IPS-18a (cell line): ENCODE measurements at regions not wholly inside any gene's neighbourhood (a gene's known extent, or its start where the extent isn't known, plus 50 kb on each side); places are given as distances from the start of the nearest gene placed in this dataset.
"Not testable (repeated sequence)": the region's sequence is repeated elsewhere in the genome, so short reads cannot be mapped to it uniquely, and the experiment has no call there.

ENCODE experiments used
- H3K27ac ChIP-seq: one replicate; pipeline ENCODE4 v1.5.1; 2013; ENCODE audit warnings: low read length
- H3K27me3 ChIP-seq: one replicate; pipeline ENCODE4 v1.6.1; 2013; ENCODE audit warnings: mild to moderate bottlenecking, low read length; ENCODE audit not compliant: control insufficient read depth, insufficient read depth
- H3K36me3 ChIP-seq: one replicate; pipeline ENCODE4 v1.6.1; 2013; ENCODE audit warnings: low read depth, low read length; ENCODE audit not compliant: control insufficient read depth
- H3K4me1 ChIP-seq: one replicate; pipeline ENCODE4 v1.6.1; 2013; ENCODE audit warnings: low read depth, low read length; ENCODE audit not compliant: control insufficient read depth
- H3K4me3 ChIP-seq: one replicate; pipeline ENCODE4 v1.5.1; 2013; ENCODE audit warnings: low read length
- H3K9ac ChIP-seq: one replicate; pipeline ENCODE4 v1.6.1; 2013; ENCODE audit warnings: mild to moderate bottlenecking, low read length, moderate library complexity
- H3K9me3 ChIP-seq: one replicate; pipeline ENCODE4 v1.6.1; 2013; ENCODE audit warnings: low read depth, low read length; ENCODE audit not compliant: control insufficient read depth

DNA sequence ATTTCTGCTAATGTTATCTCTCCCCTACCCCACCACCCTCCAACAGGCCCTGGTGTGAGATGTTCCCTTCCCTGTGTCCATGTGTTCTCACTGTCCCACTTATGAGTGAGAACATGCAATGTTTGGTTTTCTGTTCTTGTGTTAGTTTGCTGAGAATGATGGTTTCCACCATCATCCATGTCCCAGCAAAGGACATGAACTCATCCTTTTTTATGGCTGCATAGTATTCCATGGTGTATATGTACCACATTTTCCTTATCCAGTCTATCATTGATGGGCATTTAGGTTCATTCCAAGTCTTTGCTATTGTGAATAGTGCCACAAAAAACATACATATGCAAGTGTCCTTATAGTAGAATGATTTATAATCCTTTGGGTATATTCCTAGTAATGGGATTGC is 104.5 kb downstream of the ZNF33B start:
- H3K36me3 ChIP-seq, H3K27ac ChIP-seq, H3K4me3 ChIP-seq, H3K27me3 ChIP-seq, H3K9ac ChIP-seq, H3K4me1 ChIP-seq: not testable (repeated sequence)
- H3K9me3 ChIP-seq: peaks cover 21% of the 10 kb centered on the region

DNA sequence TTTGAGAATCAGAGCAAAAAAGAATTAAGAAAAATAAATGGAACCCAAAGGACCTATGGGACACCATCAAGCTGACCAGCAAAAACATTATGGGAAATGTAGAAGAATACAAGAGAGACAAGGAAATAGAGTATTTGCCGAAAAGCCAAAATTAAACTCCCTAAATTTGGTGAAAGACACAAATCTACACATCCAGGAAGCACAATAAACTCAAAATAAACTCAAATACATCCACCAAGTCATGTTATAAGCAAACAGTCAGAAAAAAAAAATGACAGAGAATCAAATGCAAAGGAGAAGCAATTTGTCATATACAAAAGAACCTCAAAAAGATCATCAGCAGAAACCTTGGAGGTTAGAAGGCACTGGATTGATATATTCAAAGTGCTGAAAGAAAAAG is 105.4 kb downstream of the ZNF33B start:
- Histone ChIP-seq H3K4me3 (no peak overlapping the region), H3K9me3 (peaks cover 20% of the 10 kb centered on the region), H3K4me1 (no peaks in the 10 kb centered on the region), H3K36me3 (no peaks in the 10 kb centered on the region), H3K27me3 (no peaks in the 10 kb centered on the region), H3K9ac (no peak overlapping the region), H3K27ac (no peak overlapping the region)

DNA sequence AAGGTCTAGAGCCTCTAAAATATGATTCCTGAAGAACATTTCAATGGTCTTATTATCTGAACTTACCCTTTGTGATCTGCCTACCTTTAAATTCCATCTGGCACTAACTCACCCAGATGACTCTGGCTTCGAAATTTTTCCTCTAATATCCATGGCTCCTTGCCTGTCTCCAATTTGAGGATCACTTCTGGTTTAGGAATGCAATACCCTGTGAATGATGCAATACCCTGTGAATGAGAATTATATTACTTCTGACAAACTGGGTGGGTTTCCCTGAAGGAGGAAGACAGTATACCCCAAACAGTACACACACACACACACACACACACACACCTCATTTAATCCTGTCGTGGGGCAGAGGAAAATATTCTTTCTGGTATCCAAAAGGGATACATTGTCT is 115.3 kb downstream of the ZNF33B start:
- peaks cover 19% of the 10 kb centered on the region for H3K36me3 ChIP-seq

DNA sequence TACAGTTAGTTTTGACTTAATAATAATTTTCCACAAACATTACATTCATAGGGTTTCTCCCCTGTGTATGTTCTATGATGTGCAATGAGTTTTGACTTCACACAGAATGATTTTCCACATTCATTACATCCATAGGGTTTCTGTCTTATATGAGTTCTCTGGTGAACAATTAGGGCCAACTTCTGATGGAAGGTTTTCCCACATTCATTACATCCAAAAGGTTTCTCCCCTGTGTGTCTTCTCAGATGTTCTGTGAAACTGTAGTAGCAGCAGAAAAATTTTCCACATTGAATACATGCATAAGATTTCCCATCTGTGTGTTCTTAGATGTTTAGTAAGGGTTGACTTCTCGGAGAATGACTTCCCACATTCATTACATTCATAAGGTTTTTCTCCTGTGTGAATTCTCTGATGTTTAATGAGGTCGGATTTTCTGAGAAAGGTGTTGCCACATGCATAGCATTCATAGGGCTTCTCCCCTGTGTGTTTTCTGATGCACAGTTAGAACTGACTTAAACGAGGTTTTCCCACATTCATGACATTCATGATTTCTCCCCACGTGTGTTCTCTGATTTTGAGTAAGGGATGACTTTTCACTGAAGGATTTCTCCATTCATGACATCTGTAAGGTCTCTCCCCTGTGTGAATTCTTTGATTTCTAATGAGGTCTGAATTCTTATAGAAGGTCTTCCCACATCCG is 118.5 kb downstream of the ZNF33B start:
- peaks cover 19% of the 10 kb centered on the region for H3K36me3 ChIP-seq
- no peak overlapping the region for H3K27ac ChIP-seq
- H3K4me3 ChIP-seq: no peak overlapping the region
- H3K4me1 ChIP-seq: no peaks in the 10 kb centered on the region
- peaks cover 87% of the 10 kb centered on the region for H3K9me3 ChIP-seq
- H3K27me3 ChIP-seq: no peaks in the 10 kb centered on the region
- H3K9ac ChIP-seq: no peak overlapping the region

More for the DNA sequence above, 115.3 kb downstream of the ZNF33B start:
- H3K4me1 ChIP-seq: no peaks in the 10 kb centered on the region
- H3K27ac ChIP-seq: no peak overlapping the region
- H3K27me3 ChIP-seq: no peaks in the 10 kb centered on the region
- H3K4me3 ChIP-seq: no peak overlapping the region
- peaks cover 62% of the 10 kb centered on the region for H3K9me3 ChIP-seq
- no peak overlapping the region for H3K9ac ChIP-seq

DNA sequence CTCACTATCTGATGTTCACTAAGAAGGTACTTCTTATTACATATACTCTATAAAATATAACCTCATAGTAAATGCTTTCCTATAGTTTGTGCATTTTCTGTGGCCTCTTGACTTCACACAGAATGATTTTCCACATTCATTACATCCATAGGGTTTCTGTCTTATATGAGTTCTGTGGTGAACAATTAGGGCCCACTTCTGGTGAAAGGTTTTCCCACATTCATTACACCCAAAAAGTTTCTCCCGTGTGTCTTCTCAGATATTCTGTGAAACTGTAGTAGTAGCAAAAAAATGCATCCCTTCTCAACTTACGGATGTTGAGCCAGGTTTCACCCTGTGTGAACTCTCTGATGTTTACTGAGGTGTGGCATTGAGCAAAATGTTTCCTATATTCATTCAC is 119.3 kb downstream of the ZNF33B start:
- Histone ChIP-seq H3K9ac (no peak overlapping the region), H3K4me1 (no peaks in the 10 kb centered on the region), H3K9me3 (peaks cover 89% of the 10 kb centered on the region), H3K27me3 (no peaks in the 10 kb centered on the region), H3K36me3 (peaks cover 19% of the 10 kb centered on the region), H3K4me3 (no peak overlapping the region), H3K27ac (no peak overlapping the region)

DNA sequence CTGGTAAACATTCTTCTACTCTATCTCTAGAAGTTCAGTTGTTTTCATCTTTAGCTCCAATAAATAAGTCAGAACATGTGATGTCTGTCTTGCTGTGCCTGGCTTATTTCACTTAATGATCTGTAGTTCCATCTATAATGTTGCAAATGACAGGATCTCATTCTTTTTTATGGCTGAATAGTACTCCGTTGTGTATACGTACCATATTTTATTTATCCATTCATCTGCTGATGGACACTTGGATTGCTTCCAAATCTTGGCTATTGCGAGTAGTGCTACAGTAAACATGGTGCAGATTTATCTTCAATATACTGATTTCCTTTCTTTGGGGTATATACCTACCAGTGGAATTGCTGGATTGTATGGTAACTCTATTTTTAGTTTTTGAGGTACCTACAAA is 124.4 kb downstream of the ZNF33B start:
- Histone ChIP-seq H3K36me3 (no peaks in the 10 kb centered on the region), H3K9me3 (peaks cover 91% of the 10 kb centered on the region), H3K4me1 (no peaks in the 10 kb centered on the region), H3K9ac (no peak overlapping the region), H3K27me3 (no peaks in the 10 kb centered on the region), H3K27ac (no peak overlapping the region), H3K4me3 (no peak overlapping the region)

DNA sequence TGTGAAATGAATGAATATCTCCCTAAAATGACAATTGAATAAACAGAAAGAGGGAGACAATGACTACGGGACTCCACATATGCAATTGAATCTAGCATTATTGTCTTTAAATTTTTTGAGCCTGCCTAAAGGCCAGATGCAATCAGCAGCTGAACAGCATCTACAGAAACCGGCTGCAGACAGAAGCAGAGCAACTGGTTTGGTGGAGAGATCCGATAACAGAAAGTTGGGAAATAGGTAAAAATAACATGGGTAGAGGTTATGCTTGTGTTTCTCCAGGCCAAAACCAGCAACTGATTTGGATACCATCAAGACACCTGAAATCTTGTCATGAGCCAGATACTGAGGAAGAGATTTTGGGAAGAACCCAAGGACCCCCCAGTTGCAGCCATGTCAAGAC is 146.6 kb downstream of the ZNF33B start:
- no peaks in the 10 kb centered on the region for H3K27me3 ChIP-seq
- H3K4me1 ChIP-seq: no peaks in the 10 kb centered on the region
- no peak overlapping the region for H3K4me3 ChIP-seq
- no peak overlapping the region for H3K9ac ChIP-seq
- no peaks in the 10 kb centered on the region for H3K36me3 ChIP-seq
- no peak overlapping the region for H3K27ac ChIP-seq
- H3K9me3 ChIP-seq: peaks cover 76% of the 10 kb centered on the region

DNA sequence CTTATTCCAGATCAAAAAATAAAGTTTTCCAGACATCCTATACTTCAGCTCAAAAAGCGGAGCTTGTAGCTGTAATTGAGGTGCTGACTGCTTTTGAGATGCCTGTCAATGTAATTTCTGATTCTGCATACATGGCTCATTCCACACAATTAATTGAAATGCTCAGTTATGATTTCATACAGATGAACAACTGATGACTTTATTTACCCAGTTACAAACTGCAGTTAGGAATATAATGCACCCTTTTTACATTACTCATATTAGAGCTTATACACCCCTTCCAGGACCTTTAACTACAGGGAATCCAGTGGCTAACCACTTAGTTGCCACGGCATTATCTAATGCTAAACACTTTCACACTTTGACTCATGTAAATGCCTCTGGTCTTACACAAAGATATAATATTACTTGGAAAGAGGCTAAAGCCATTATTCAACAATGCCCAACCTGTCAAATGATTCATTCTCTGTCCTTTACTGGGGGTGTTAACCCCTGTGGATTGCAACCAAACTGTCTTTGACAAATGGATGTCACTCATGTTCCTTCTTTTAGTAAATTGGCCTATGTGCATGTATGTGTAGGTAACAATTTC is 147.3 kb downstream of the ZNF33B start:
- peaks cover 80% of the 10 kb centered on the region for H3K9me3 ChIP-seq
- H3K4me1 ChIP-seq: no peaks in the 10 kb centered on the region
- no peaks in the 10 kb centered on the region for H3K27me3 ChIP-seq
- H3K27ac ChIP-seq: no peak overlapping the region
- H3K4me3 ChIP-seq: no peak overlapping the region
- no peaks in the 10 kb centered on the region for H3K36me3 ChIP-seq
- no peak overlapping the region for H3K9ac ChIP-seq

DNA sequence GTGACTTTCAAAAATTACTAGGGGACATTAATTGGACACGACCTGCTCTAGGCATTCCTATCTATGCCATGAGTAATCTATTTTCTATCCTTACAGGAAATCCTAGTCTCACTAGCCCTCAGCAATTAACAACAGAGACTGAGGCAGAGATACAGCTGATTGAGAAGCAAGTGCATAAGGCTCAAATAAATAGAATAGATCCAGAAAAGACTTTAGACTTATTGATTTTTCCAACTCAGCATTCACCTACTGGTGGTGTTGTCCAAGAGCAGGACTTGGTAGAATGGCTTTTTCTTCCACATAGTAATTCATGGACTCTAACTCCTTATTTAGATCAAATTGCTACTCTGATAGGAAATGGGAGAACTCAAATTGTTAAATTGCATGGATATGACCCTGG is 148.0 kb downstream of the ZNF33B start:
- no peak overlapping the region for H3K4me3 ChIP-seq
- H3K9me3 ChIP-seq: peaks cover 80% of the 10 kb centered on the region
- no peak overlapping the region for H3K9ac ChIP-seq
- no peaks in the 10 kb centered on the region for H3K36me3 ChIP-seq
- H3K27ac ChIP-seq: no peak overlapping the region
- H3K4me1 ChIP-seq: no peaks in the 10 kb centered on the region
- no peaks in the 10 kb centered on the region for H3K27me3 ChIP-seq

DNA sequence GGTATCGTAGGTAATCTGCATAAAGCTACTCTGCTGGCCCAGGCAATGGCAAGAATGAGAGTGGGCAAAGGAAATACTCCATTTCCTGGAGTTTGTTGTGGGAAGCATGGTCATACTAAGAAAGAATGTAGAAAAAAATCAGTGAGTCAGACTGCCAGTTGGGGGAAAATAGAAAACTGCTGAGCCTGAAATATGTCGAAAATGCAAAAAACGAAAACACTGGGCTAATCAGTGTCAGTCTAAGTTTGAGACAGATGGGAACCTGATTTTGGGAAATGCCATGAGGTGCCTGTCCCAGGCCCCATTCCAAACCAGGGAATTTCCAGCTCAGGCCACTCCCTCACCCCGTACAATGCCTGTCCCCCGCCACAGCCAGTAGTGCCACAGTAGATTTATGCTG is 150.0 kb downstream of the ZNF33B start:
- Histone ChIP-seq H3K36me3 (no peaks in the 10 kb centered on the region), H3K9me3 (peaks cover 79% of the 10 kb centered on the region), H3K27ac (no peak overlapping the region), H3K4me1 (no peaks in the 10 kb centered on the region), H3K27me3 (no peaks in the 10 kb centered on the region), H3K9ac (no peak overlapping the region), H3K4me3 (no peak overlapping the region)

DNA sequence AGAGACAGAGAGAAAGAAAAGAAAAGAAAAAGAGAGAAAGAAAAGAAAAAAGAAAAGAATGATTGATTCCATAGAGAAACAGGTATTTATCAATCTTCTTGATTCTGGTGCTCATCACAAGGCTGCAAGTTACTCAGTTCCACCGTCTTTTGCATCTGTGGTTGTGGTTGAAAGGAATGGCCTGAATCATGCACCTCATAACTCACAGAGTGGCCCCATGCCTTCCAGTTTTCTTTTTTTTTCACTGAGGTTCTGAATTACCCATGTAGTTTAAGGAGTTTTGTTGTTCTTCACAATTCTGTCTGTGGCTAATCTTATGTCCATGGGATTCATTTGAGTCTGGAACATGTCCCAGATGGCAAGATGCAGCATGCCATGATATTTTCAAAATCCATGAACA is 156.0 kb downstream of the ZNF33B start:
- Histone ChIP-seq H3K9ac (no peak overlapping the region), H3K4me3 (no peak overlapping the region), H3K36me3 (no peaks in the 10 kb centered on the region), H3K27me3 (no peaks in the 10 kb centered on the region), H3K4me1 (no peaks in the 10 kb centered on the region), H3K27ac (no peak overlapping the region), H3K9me3 (peaks cover 68% of the 10 kb centered on the region)

DNA sequence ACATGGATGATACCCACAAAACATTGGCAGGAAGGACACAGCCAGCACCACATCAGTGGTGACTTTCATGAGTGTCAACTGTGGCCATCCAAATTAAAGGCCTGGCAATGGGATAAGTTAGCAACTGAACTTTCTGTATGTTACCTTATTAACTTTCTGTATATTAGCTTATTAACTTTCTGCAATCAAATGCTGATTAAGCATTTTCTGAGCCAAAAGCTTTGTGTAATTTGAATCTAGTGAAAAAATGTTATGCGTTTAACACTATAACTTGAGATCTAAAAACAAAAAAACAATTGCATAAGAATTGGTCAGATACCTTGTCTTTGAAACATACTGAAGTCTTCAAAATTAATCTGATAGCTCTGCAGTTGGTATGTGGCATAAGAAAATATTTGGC is 159.3 kb downstream of the ZNF33B start:
- no peak overlapping the region for H3K27ac ChIP-seq
- no peak overlapping the region for H3K4me3 ChIP-seq
- H3K36me3 ChIP-seq: no peaks in the 10 kb centered on the region
- peaks cover 67% of the 10 kb centered on the region for H3K9me3 ChIP-seq
- H3K4me1 ChIP-seq: no peaks in the 10 kb centered on the region
- H3K9ac ChIP-seq: no peak overlapping the region
- no peaks in the 10 kb centered on the region for H3K27me3 ChIP-seq
